Panc1 (cell line): ENCODE measurements at regions not wholly inside any gene's neighbourhood (a gene's known extent, or its start where the extent isn't known, plus 50 kb on each side); places are given as distances from the start of the nearest gene placed in this dataset.

Source experiments
- ATAC-seq: fragments of 200-7000 bp; cut with Tn5 transposase; 2 replicates; pipeline ENCODE4 v1.9.1; 2020; ENCODE audit warnings: mild to moderate bottlenecking, moderate library complexity
- BruUV-seq: library from RNA; stranded (reverse); fragments of 400-500 nt; replicated peaks from 2 replicates; lab custom pipeline; 2021; lab: Mats Ljungman, UMichigan
- CTCF ChIA-PET: fragments of 300-600 bp; sonication (Branson Sonifier 250); formaldehyde crosslinking; loops from one replicate; lab custom pipeline; 2022; ENCODE audit warnings: antibody characterized with exemption; lab: Charles Lee
- POLR2A ChIA-PET: fragments of 300-600 bp; sonication (Branson Sonifier 250); formaldehyde crosslinking; loops from one replicate; lab custom pipeline; 2022; ENCODE audit warnings: antibody characterized with exemption; lab: Charles Lee
- DNase-seq: peaks from one replicate; pipeline ENCODE4 v3.0.0-alpha.2; 2010; ENCODE audit warnings: low read depth, low spot score
- H3K27ac ChIP-seq: 2 replicates; pipeline ENCODE4 v1.5.1; 2011; ENCODE audit warnings: mild to moderate bottlenecking, low read length, inconsistent platforms
- H3K27me3 ChIP-seq: fragments of 200-500 bp; sonication (Bioruptor generic); 2 replicates; pipeline ENCODE4 v1.6.0; 2014; ENCODE audit warnings: low read length, inconsistent platforms; ENCODE audit not compliant: control insufficient read depth, insufficient read depth
- H3K36me3 ChIP-seq: fragments of 200-500 bp; sonication (Bioruptor generic); 2 replicates; pipeline ENCODE4 v1.5.1; 2014; ENCODE audit warnings: inconsistent platforms, mild to moderate bottlenecking, low read length, moderate library complexity; ENCODE audit not compliant: control insufficient read depth, insufficient read depth
- H3K4me1 ChIP-seq: 2 replicates; pipeline ENCODE4 v1.5.1; 2011; ENCODE audit warnings: inconsistent platforms, mild to moderate bottlenecking, low read length, moderate library complexity; ENCODE audit not compliant: control insufficient read depth, insufficient read depth
- H3K4me3 ChIP-seq, 2 experiments: 2 replicates each; pipeline ENCODE4 v1.5.1; 2011 to 2012; ENCODE audit warnings: low read depth in 2 of 2, low read length in 2 of 2, mild to moderate bottlenecking in 2 of 2, inconsistent platforms in 1 of 2, moderate library complexity in 1 of 2
- H3K9me3 ChIP-seq: fragments of 200-500 bp; sonication (Bioruptor generic); 2 replicates; pipeline ENCODE4 v1.5.1; 2014; ENCODE audit warnings: low read depth, mild to moderate bottlenecking, inconsistent platforms, low read length, moderate library complexity; ENCODE audit not compliant: control insufficient read depth, insufficient read depth
- POLR2AphosphoS5 ChIP-seq: IDR thresholded peaks from 2 replicates; pipeline ENCODE4 v1.6.1; 2012; ENCODE audit warnings: mild to moderate bottlenecking, low read depth, low read length, moderate library complexity
- SIN3A ChIP-seq: IDR thresholded peaks from 2 replicates; pipeline ENCODE4 v1.6.1; 2012; ENCODE audit warnings: low read depth, mild to moderate bottlenecking, low read length, moderate library complexity, borderline replicate concordance; ENCODE audit not compliant: insufficient read depth
- TCF7L2 ChIP-seq: IDR thresholded peaks from 2 replicates; pipeline ENCODE4 v1.6.1; 2011; ENCODE audit warnings: mild to moderate bottlenecking, low read depth, low read length, inconsistent platforms
- in situ Hi-C: cut with HindIII; loops from 2 replicates; pipeline ENCODE4 v1.10.0; 2016; ENCODE audit warnings: low sequenced_read_pairs, low pct_unique_long_range_greater_than_20kb
- intact Hi-C: fragments of 100-400 bp; cut with micrococcal nuclease; formaldehyde crosslinking; loops from one replicate; pipeline ENCODE4 v1.10.0; 2022; ENCODE audit not compliant: unreplicated experiment
- TF ChIP-seq, protein P1 (sequence below): fragments of 450-650 bp; IDR thresholded peaks from 2 replicates; pipeline ENCODE4 v1.5.1; 2017; ENCODE audit warnings: mild to moderate bottlenecking
- TF ChIP-seq, protein P2 (sequence below), 2 experiments: IDR thresholded peaks; 2 replicates each; pipeline ENCODE4 v1.6.1; 2011 to 2012; ENCODE audit warnings: low read depth in 2 of 2, control low read depth in 1 of 2, low read length in 1 of 2, mild to moderate bottlenecking in 1 of 2, moderate library complexity in 1 of 2; ENCODE audit not compliant: insufficient read depth in 1 of 2

DNA sequence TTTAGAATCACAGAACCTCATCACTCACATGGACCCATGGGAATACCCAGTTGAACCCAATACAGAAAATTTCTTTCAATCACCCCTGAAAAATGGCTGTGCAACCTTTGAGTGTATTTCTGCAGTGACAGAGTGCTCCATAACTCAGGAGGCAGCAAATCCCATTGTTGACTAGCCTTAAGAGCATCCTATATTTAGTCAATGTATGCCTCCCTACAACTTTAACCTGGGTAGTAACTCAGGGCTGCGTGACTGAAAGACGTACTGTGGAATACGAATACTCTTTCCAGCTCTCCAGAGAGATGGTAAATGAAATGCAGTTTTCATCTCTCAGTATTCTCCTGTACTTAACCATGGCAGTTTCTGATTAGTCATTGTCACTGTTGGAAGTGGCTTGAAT, 573.0 kb upstream of the POM121L12 start:
- Histone ChIP-seq H3K27ac (no peak overlapping the region), H3K36me3 (no peaks in the 10 kb centered on the region), H3K27me3 (no peaks in the 10 kb centered on the region), H3K9me3 (no peaks in the 10 kb centered on the region), H3K4me1 (no peaks in the 10 kb centered on the region), H3K4me3 (no peak overlapping the region)
- ATAC-seq: no peak
- intact Hi-C loops (no loop called here), in situ Hi-C loops (no loop called here)
- TF ChIP-seq TCF7L2 (no peak), POLR2AphosphoS5 (no peak), SIN3A (no peak)
- TF ChIP-seq, protein P1, sequence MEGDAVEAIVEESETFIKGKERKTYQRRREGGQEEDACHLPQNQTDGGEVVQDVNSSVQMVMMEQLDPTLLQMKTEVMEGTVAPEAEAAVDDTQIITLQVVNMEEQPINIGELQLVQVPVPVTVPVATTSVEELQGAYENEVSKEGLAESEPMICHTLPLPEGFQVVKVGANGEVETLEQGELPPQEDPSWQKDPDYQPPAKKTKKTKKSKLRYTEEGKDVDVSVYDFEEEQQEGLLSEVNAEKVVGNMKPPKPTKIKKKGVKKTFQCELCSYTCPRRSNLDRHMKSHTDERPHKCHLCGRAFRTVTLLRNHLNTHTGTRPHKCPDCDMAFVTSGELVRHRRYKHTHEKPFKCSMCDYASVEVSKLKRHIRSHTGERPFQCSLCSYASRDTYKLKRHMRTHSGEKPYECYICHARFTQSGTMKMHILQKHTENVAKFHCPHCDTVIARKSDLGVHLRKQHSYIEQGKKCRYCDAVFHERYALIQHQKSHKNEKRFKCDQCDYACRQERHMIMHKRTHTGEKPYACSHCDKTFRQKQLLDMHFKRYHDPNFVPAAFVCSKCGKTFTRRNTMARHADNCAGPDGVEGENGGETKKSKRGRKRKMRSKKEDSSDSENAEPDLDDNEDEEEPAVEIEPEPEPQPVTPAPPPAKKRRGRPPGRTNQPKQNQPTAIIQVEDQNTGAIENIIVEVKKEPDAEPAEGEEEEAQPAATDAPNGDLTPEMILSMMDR: no peak
- TF ChIP-seq, protein P2, sequence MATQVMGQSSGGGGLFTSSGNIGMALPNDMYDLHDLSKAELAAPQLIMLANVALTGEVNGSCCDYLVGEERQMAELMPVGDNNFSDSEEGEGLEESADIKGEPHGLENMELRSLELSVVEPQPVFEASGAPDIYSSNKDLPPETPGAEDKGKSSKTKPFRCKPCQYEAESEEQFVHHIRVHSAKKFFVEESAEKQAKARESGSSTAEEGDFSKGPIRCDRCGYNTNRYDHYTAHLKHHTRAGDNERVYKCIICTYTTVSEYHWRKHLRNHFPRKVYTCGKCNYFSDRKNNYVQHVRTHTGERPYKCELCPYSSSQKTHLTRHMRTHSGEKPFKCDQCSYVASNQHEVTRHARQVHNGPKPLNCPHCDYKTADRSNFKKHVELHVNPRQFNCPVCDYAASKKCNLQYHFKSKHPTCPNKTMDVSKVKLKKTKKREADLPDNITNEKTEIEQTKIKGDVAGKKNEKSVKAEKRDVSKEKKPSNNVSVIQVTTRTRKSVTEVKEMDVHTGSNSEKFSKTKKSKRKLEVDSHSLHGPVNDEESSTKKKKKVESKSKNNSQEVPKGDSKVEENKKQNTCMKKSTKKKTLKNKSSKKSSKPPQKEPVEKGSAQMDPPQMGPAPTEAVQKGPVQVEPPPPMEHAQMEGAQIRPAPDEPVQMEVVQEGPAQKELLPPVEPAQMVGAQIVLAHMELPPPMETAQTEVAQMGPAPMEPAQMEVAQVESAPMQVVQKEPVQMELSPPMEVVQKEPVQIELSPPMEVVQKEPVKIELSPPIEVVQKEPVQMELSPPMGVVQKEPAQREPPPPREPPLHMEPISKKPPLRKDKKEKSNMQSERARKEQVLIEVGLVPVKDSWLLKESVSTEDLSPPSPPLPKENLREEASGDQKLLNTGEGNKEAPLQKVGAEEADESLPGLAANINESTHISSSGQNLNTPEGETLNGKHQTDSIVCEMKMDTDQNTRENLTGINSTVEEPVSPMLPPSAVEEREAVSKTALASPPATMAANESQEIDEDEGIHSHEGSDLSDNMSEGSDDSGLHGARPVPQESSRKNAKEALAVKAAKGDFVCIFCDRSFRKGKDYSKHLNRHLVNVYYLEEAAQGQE (IDR thresholded peaks at IDR 0.05; ENCODE audit: insufficient read depth in 1 of 2, low read depth in 2 of 2, low read length in 1 of 2): no peak
- POLR2A ChIA-PET: no interaction called here
- no TSS peak for BruUV-seq
- no peak for DNase-seq
- CTCF ChIA-PET: no interaction called here

DNA sequence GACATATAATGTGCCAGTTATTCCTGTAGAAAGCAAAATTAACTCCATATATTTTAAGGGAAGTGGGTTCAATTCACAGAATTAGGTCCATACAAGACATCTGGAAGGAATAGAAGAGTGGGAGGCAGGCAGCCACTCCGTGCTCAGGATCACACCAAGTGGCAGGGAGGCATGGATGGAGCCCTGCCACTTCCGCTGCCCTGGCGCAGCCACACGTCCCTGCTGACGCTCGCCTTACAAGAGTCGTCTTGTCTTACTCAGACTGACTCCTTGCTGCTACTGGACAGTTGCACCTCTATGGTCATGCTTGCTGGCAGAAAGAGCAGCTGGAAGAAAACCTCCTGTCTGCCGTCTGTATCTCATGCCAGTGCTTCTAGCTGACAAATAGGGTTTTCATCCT, 579.9 kb upstream of the POM121L12 start:
- in situ Hi-C loops: no loop called here
- ChIA-PET POLR2A (no interaction called here), CTCF (no interaction called here)
- BruUV-seq: no TSS peak
- TF ChIP-seq TCF7L2: no peak
- TF ChIP-seq SIN3A: no peak
- TF ChIP-seq, protein P1: no peak
- no peak for TF ChIP-seq POLR2AphosphoS5
- TF ChIP-seq, protein P2 (IDR thresholded peaks at IDR 0.05; ENCODE audit: insufficient read depth in 1 of 2, low read depth in 2 of 2, low read length in 1 of 2): no peak
- Histone ChIP-seq H3K4me3 (no peak overlapping the region), H3K9me3 (no peaks in the 10 kb centered on the region; the same call in 1 of the 2 replicates), H3K4me1 (no peaks in the 10 kb centered on the region), H3K27ac (no peak overlapping the region), H3K27me3 (no peaks in the 10 kb centered on the region), H3K36me3 (no peaks in the 10 kb centered on the region)
- DNase-seq (no peak), ATAC-seq (no peak)
- intact Hi-C loops: no loop called here
